ENCODE measurements at regions not wholly inside any gene's neighbourhood (a gene's known extent, or its start where the extent isn't known, plus 50 kb on each side); places are given as distances from the start of the nearest gene placed in this dataset.

- H3K27ac ChIP-seq (ENCODE audit: low read depth in 1 of 2, low read length in 2 of 2) = no peak overlapping the region
These were observed 147.0 kb upstream of the SLC13A1 start for GRCh38 chr7:123346766-123347165.

More at GRCh38 chr7:123346766-123347165, 147.0 kb upstream of the SLC13A1 start:
- Histone ChIP-seq H3K27me3 (ENCODE audit: control insufficient read depth in 4 of 4, insufficient read depth in 4 of 4, low read length in 3 of 4) (no peaks in the 10 kb centered on the region), H3K9ac (ENCODE audit: low read depth in 1 of 2, low read length in 2 of 2) (no peak overlapping the region), H3K9me3 (ENCODE audit: control insufficient read depth in 4 of 4, low read length in 3 of 4) (no peaks in the 10 kb centered on the region), H3K4me1 (ENCODE audit: control insufficient read depth in 4 of 4, insufficient read depth in 4 of 4, low read length in 3 of 4) (no peaks in the 10 kb centered on the region), H3K4me3 (ENCODE audit: low read depth in 1 of 3, low read length in 3 of 3) (no peak overlapping the region), H3K36me3 (ENCODE audit: control insufficient read depth in 4 of 4, insufficient read depth in 3 of 4, low read depth in 1 of 4, low read length in 3 of 4) (no peaks in the 10 kb centered on the region)
- no peak for DNase-seq (ENCODE audit: low spot score)
- TF ChIP-seq ATF3 (IDR thresholded peaks at IDR 0.05) = no peak
- TF ChIP-seq CTCF (IDR thresholded peaks at IDR 0.05; ENCODE audit: low read depth, low read length, missing input control) = no peak
- no peak for TF ChIP-seq RAD21 (IDR thresholded peaks at IDR 0.05)
- TF ChIP-seq ZBTB33 (IDR thresholded peaks at IDR 0.05) = no peak
- no peak for TF ChIP-seq FOXA1 (IDR thresholded peaks at IDR 0.05)
- TF ChIP-seq HNF4A (conservative IDR thresholded peaks at IDR 0.05) = no peak
- TF ChIP-seq JUND (IDR thresholded peaks at IDR 0.05) = no peak
- no peak for TF ChIP-seq RXRA (IDR thresholded peaks at IDR 0.05)
- TF ChIP-seq SP1 (IDR thresholded peaks at IDR 0.05) = no peak
- TF ChIP-seq GABPA (IDR thresholded peaks at IDR 0.05 in 1 of 2, conservative IDR thresholded peaks at IDR 0.05 in 1 of 2) = no peak
- no peak for TF ChIP-seq REST (IDR thresholded peaks at IDR 0.05)
- no peak for TF ChIP-seq FOXA2 (IDR thresholded peaks at IDR 0.05)
- TF ChIP-seq EGR1 (IDR thresholded peaks at IDR 0.05; ENCODE audit: low read depth in 2 of 2) = no peak
- TF ChIP-seq TAF1 (conservative IDR thresholded peaks at IDR 0.05) = no peak
- TF ChIP-seq HNF4G (IDR thresholded peaks at IDR 0.05) = no peak

Data from liver (tissue), 7 donors.